HEK293 (cell line): ENCODE measurements at regions not wholly inside any gene's neighbourhood (a gene's known extent, or its start where the extent isn't known, plus 50 kb on each side); places are given as distances from the start of the nearest gene placed in this dataset.

Experiments
- BCL11A ChIP-seq: fragments of 450-650 bp; formaldehyde crosslinking; IDR thresholded peaks from 2 replicates; pipeline ENCODE4 v1.5.1; 2016; ENCODE audit warnings: low read depth, missing biosample characterization, missing genetic modification characterization
- CTCF ChIP-seq: fragments of 450-650 bp; formaldehyde crosslinking; IDR thresholded peaks from 2 replicates; pipeline ENCODE4 v1.5.1; 2016; ENCODE audit warnings: missing biosample characterization, missing genetic modification characterization
- KLF1 ChIP-seq: fragments of 450-650 bp; formaldehyde crosslinking; IDR thresholded peaks from 2 replicates; pipeline ENCODE4 v1.5.1; 2016; ENCODE audit warnings: missing biosample characterization, missing genetic modification characterization
- KLF17 ChIP-seq: fragments of 450-650 bp; formaldehyde crosslinking; IDR thresholded peaks from 2 replicates; pipeline ENCODE4 v1.5.1; 2016; ENCODE audit warnings: missing biosample characterization, missing genetic modification characterization
- ZBTB26 ChIP-seq: fragments of 450-650 bp; formaldehyde crosslinking; optimal IDR thresholded peaks from 2 replicates; pipeline ENCODE3; 2016; ENCODE audit warnings: missing biosample characterization, mild to moderate bottlenecking, missing genetic modification characterization
- ZNF530 ChIP-seq: fragments of 450-650 bp; formaldehyde crosslinking; IDR thresholded peaks from 2 replicates; pipeline ENCODE4 v1.5.1; 2016; ENCODE audit warnings: low read depth, missing biosample characterization, missing genetic modification characterization
- ZNF571 ChIP-seq: fragments of 450-650 bp; formaldehyde crosslinking; IDR thresholded peaks from 2 replicates; pipeline ENCODE4 v1.5.0; 2017; ENCODE audit warnings: missing biosample characterization, missing genetic modification characterization
- ZNF580 ChIP-seq: fragments of 450-650 bp; formaldehyde crosslinking; IDR thresholded peaks from 2 replicates; pipeline ENCODE4 v1.5.1; 2016; ENCODE audit warnings: missing biosample characterization, missing genetic modification characterization
- ZSCAN23 ChIP-seq: fragments of 450-650 bp; formaldehyde crosslinking; IDR thresholded peaks from 2 replicates; pipeline ENCODE4 v1.5.1; 2016; ENCODE audit warnings: missing biosample characterization, missing genetic modification characterization

GRCh38 chr12:94829552-94829951 lies 173.9 kb downstream of the NDUFA12 start:
- TF ChIP-seq CTCF (tag by site-specific recombination) (no peak), KLF17 (tag by site-specific recombination) (no peak), ZNF530 (tag by site-specific recombination) (no peak), KLF1 (tag by site-specific recombination) (no peak), ZNF580 (tag by site-specific recombination) (no peak), ZNF571 (tag by site-specific recombination) (no peak), ZBTB26 (no peak), BCL11A (no peak), ZSCAN23 (tag by site-specific recombination) (no peak)
